Sciatic nerve (tissue), 2 donors: ENCODE measurements at regions not wholly inside any gene's neighbourhood (a gene's known extent, or its start where the extent isn't known, plus 50 kb on each side); places are given as distances from the start of the nearest gene placed in this dataset.
"Not testable (repeated sequence)": the region's sequence is repeated elsewhere in the genome, so short reads cannot be mapped to it uniquely, and the experiment has no call there.

ENCODE experiments used
- ATAC-seq: fragments of 200-7000 bp; cut with Tn5 transposase; one replicate; pipeline ENCODE4 v1.9.1; 2020; ENCODE audit warnings: mild to moderate bottlenecking, moderate library complexity
- DNase-seq: peaks from one replicate; pipeline ENCODE4 v3.0.0-alpha.2; 2020; ENCODE audit warnings: low spot score
- intact Hi-C: fragments of 100-400 bp; cut with DNase I; formaldehyde crosslinking; loops from one replicate; pipeline ENCODE4 v1.14.2; 2022
- donor health status: DM: no; HTN: no; CAD: no.
- donor health status: DM: no; HTN: no; CAD: no.

- peak; percentile 88 for DNase-seq
- ATAC-seq, result peak; percentile 91
- intact Hi-C loops, result no loop called here
Measured at GRCh38 chr12:59113831-59114615, 193.7 kb upstream of the LRIG3 start.

DNA sequence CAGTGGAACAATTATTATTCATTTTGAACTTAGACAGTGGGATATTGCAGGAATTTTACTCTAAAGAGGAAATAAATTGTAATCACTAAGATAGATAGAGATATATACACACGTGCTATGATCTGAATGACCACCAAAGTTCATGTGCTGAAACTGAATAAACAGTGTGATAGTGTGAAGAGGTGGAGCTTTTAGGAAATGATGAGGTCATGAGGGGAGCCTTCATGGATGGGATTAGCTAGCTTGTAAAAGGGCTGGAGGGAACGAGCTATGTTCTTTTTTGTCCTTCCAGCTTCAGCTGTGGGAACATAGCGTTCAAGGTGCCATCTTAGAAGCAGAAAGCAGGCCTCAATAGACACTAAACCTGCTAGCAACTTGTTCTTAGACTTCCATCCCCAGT is 191.5 kb upstream of the LRIG3 start:
- ATAC-seq (no peak), DNase-seq (no peak)
- intact Hi-C loops, result no loop called here

GRCh38 chr12:59108516-59108915 is 188.2 kb upstream of the LRIG3 start:
- intact Hi-C loops, DNase-seq, ATAC-seq: not testable (repeated sequence)

GRCh38 chr12:59100585-59100984 is 180.3 kb upstream of the LRIG3 start:
- intact Hi-C loops, result no loop called here
- ATAC-seq (no peak), DNase-seq (no peak)

DNA sequence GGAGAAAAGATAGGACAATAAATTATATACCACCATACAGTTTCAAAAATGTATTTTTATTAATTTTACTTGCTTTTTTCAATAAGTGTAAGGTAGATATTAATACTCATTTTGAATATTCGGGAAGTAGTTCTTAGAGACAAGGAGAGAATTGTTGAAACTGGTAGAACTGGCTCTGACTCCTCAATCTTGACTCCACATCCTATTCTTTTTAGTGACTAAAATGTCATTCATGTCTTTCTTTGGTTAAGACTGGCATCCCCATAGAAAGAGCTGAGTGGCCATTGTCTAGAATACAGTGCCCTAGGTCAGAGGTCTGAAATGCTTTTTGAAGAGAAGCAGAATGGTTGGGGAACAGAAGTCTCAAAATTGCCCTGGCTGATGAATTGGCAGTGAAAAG is 177.6 kb upstream of the LRIG3 start:
- intact Hi-C loops, result no loop called here
- DNase-seq (no peak), ATAC-seq (no peak)

- intact Hi-C loops, result no loop called here
- ATAC-seq (no peak), DNase-seq (no peak)
Measured at GRCh38 chr12:59096246-59096645, 175.9 kb upstream of the LRIG3 start.

DNA sequence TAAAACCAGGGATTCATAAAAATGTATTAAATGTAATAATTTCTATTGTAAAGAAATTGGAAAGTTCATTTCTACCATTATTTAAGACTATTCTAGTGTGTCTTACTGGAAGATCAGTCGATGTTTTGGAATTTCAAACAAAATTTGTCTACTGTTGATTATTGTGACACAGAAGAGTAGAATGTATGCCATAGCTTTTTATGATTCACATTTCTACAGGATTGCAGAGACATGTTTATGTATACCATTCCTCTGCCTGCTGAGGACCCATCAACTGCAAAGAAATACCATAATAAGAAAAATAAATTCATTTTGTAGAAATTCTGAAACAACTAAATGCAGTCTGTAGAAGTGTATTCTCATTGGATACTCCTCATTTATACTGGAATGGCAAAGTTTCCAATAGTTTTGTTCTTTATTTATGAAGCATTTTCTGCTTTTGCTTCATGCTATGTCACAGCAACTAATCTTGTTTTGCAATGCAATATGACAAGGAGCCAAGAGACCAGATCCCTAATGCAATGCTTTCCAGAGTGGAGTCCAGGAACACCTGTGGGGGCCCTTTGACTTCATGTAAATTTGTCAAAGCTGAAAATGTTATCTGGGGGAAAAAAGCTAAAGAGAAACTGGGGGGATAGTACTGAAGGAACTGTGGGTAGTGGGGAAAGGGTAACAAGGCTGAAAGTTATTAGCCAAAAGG is 172.9 kb upstream of the LRIG3 start:
- ATAC-seq, result no peak

GRCh38 chr12:59088673-59089072 is 168.4 kb upstream of the LRIG3 start:
- DNase-seq (no peak), ATAC-seq (peak; percentile 65)
- intact Hi-C loops, result no loop called here

More for the DNA sequence above, 172.9 kb upstream of the LRIG3 start:
- intact Hi-C loops, result no loop called here
- DNase-seq, result no peak

DNA sequence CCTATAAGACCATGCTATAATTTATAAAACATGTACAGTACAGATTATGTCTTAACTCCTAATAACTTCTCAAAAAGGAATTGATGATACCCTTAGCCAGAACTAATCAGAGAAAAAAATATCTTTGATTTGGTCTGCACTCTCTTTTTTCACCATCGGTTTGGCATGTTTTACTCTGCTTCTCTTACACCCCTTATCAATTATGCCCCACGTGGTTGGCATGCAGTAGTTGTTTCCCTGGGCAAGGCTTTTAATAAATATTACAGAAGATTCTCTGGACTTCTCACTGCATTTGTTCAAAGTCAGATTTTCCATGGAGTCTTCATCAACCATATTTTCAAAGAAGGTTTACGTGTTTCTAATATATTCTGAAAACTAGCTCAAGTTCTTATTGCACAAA is 167.4 kb upstream of the LRIG3 start:
- intact Hi-C loops, result no loop called here
- ATAC-seq, result no peak

GRCh38 chr12:59087077-59087673 is 166.9 kb upstream of the LRIG3 start:
- intact Hi-C loops, result no loop called here
- no peak for ATAC-seq

More for the DNA sequence above, 167.4 kb upstream of the LRIG3 start:
- DNase-seq, result no peak

GRCh38 chr12:59086126-59086525 is 165.8 kb upstream of the LRIG3 start:
- intact Hi-C loops, result no loop called here
- no peak for ATAC-seq
- no peak for DNase-seq

More at GRCh38 chr12:59087077-59087673, 166.9 kb upstream of the LRIG3 start:
- no peak for DNase-seq

GRCh38 chr12:59085690-59086089 is 165.4 kb upstream of the LRIG3 start:
- no peak for DNase-seq
- ATAC-seq, result no peak
- intact Hi-C loops, result no loop called here

DNA sequence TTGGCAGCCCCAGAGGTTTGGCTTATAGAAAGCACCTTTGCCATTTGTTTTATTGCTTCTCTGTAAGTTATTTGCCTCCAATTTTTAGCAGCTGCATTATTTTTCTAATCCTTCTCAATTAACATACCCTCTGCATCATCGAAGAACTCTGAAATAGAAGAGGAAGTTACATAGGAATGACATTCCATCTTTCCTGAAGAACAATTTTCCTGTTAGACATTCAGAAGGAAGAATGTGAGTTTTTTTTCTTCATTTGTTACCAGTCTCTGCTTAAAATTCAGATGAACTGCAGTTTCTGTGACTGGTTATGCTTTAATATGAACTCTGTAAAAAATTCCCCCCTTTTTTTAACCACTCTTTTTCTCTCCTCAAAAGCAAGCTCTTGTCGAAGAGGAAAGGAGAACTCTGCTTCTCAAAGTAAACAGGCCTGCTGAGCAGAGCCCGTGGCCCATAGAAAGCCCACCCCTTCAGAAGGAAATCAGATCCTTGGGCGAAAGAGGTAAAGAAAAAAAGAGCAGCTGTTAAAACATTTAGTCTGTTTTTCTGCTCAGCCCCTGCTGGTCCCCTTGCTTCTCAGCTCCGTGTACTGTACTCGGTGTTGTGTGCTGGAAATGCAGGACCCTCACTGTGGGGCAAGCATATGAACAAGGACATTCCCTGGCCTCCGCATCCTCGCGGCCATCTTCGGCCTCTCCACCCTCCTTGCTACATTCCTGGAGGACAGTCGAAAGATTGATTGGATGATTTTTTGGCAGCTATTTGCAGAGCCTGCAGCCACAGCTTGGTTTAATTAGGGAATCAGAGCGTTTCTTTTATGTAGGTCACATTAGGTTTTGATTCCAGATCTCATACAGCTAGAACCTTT is 164.4 kb upstream of the LRIG3 start:
- ATAC-seq, result peak; percentile 79
- DNase-seq, result peak; percentile 57
- intact Hi-C loops, result no loop called here

DNA sequence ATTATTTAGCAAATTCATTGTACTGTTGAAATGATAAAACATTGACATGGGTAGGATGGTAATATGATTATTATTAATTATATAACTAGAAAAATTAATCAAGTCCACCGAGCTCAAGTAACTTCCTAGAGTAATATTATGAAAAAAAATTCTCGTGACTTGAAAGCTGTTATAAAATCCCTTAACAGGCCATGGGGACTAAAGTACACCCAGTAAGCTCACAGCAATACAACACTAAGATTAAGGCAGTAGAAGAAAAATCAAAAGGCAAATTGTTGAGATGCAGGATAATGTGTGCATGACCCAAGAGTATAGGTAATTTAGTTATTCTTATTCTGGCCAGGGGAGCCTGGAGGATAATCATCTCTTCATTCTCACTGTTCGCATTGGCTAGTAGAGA is 162.6 kb upstream of the LRIG3 start:
- ATAC-seq, result no peak
- no peak for DNase-seq
- intact Hi-C loops, result no loop called here

- intact Hi-C loops, result no loop called here
Measured at GRCh38 chr12:59080101-59080500, 159.8 kb upstream of the LRIG3 start.

DNA sequence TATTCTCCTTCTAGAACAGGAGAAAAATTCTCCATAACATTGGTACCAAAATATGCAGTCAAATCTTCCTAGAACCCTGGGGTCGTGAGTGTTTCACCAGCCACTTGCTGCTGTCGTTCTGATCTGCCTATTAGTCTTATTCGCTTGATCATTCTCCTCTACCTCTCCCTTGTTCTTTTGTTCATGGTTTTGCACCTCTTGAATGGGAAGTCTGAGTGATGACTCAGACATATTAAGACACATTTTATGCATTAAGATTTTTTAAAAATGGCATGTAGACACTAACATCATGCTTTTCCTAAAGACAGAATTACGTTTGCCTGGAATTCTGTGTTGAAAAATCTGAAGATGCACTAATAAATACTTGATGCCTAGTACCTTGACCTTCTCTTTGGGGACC is 159.2 kb upstream of the LRIG3 start:
- intact Hi-C loops, result no loop called here
- ATAC-seq, result no peak
- no peak for DNase-seq

More at GRCh38 chr12:59080101-59080500, 159.8 kb upstream of the LRIG3 start:
- no peak for ATAC-seq
- no peak for DNase-seq

- peak; percentile 38 for ATAC-seq
- no peak for DNase-seq
- intact Hi-C loops, result no loop called here
Measured at GRCh38 chr12:59079002-59079401, 158.7 kb upstream of the LRIG3 start.

DNA sequence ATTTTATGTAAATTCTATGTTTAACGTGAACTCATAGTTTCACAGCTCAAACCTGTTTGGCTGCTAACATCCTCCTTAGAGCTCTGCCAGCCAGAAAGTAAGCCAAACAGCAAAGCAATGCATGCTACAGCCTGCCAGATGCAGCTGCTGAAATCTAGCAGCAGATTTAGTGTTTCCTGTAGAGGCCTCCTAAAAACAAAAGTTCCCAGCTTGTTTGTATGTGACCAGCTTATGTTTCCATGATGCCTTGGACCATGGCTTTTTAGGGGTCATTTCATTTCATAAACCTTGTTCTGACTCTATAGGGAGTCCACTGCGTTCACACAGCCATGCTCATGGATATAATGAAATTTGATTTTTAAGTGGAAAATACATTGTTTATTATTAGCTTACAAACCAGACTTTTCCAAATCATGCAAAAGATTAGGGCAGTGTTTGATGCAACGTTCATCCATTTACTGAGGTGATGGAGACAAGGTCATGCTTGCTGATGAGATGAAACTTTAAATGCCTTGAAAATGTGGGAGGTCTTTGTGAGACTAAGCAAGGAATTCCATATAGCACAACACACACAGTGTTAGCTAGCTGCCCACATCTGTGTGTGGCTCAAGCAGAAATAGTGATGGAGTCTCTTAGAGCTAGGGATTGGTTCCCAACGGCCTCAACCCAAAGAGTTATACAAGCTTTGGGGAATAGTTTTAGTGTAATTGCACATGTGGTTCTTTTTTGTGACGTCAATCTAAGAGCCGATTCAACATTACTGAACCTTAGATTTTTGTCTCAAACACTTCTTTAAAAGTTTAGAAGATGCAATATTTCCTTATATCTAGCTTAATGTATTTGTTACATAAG is 157.5 kb upstream of the LRIG3 start:
- no peak for DNase-seq
- peak; percentile 50 for ATAC-seq

More for the DNA sequence above, 157.5 kb upstream of the LRIG3 start:
- intact Hi-C loops, result no loop called here
